SK-N-SH (cell line): ENCODE measurements at regions not wholly inside any gene's neighbourhood (a gene's known extent, or its start where the extent isn't known, plus 50 kb on each side); places are given as distances from the start of the nearest gene placed in this dataset.

Source experiments
- CTCF ChIA-PET: fragments of 300-600, 350-600 bp; formaldehyde crosslinking; extraction: SDS; loops from one replicate; lab custom pipeline; 2021; lab: Yijun Ruan, JAX
- POLR2A ChIA-PET: fragments of 350-600 bp; sonication (Branson Sonifier 250); formaldehyde crosslinking; extraction: SDS; loops from one replicate; lab custom pipeline; 2020; ENCODE audit warnings: antibody characterized with exemption, inconsistent platforms; lab: Yijun Ruan, JAX
- DNase-seq: peaks from one replicate; pipeline ENCODE4 v3.0.0; 2012
- H2AFZ ChIP-seq: fragments of 200-600 bp; sonication (generic); 2 replicates; pipeline ENCODE4 v1.8.1; 2016; ENCODE audit warnings: antibody characterized with exemption, mild to moderate bottlenecking, low read depth
- H3F3A ChIP-seq: fragments of 200-600 bp; sonication (generic); replicated peaks from 2 replicates; pipeline ENCODE3; 2016; ENCODE audit warnings: antibody characterized with exemption, mild to moderate bottlenecking; ENCODE audit not compliant: insufficient read depth
- H3K27ac ChIP-seq, 2 experiments: fragments of 200-500 bp in 1 of 2; fragments of 200-600 bp in 1 of 2; sonication (Bioruptor generic) in 1 of 2; sonication (generic), shearing (Covaris generic) in 1 of 2; 2 replicates each; pipeline versions ENCODE4 v1.5.1 to v1.6.1; 2014 to 2016; ENCODE audit warnings: low read depth in 2 of 2, inconsistent platforms in 1 of 2, low read length in 1 of 2, mild to moderate bottlenecking in 1 of 2, mixed read lengths in 1 of 2
- H3K27me3 ChIP-seq: fragments of 200-600 bp; sonication (generic), shearing (Covaris generic); 2 replicates; pipeline ENCODE4 v1.6.1; 2016; ENCODE audit warnings: mixed run types; ENCODE audit not compliant: insufficient read depth
- H3K36me3 ChIP-seq, 2 experiments: fragments of 200-500 bp in 1 of 2; fragments of 200-600 bp in 1 of 2; sonication (Bioruptor generic) in 1 of 2; sonication (generic) in 1 of 2; replicated peaks in 1 of 2; 2 replicates each; pipeline versions ENCODE3 to v1.5.1; 2014 to 2016; ENCODE audit warnings: low read length in 1 of 2, mild to moderate bottlenecking in 1 of 2; ENCODE audit not compliant: insufficient read depth in 2 of 2, control insufficient read depth in 1 of 2
- H3K4me1 ChIP-seq, 2 experiments: fragments of 200-500 bp in 1 of 2; fragments of 200-600 bp in 1 of 2; sonication (Bioruptor generic) in 1 of 2; sonication (generic), shearing (Covaris generic) in 1 of 2; 2 replicates each; pipeline versions ENCODE4 v1.5.1 to v1.6.1; 2014 to 2016; ENCODE audit warnings: low read depth in 1 of 2, low read length in 1 of 2, mixed run types in 1 of 2; ENCODE audit not compliant: insufficient read depth in 2 of 2, control insufficient read depth in 1 of 2
- H3K4me2 ChIP-seq: fragments of 200-600 bp; sonication (generic), shearing (Covaris generic); 2 replicates; pipeline ENCODE4 v1.6.1; 2017; ENCODE audit warnings: mixed run types
- H3K4me3 ChIP-seq, 2 experiments: fragments of 200-500 bp in 1 of 2; fragments of 200-600 bp in 1 of 2; sonication (Bioruptor generic) in 1 of 2; sonication (generic), shearing (Covaris generic) in 1 of 2; 2 replicates each; pipeline versions ENCODE4 v1.5.1 to v1.8.1; 2014 to 2016; ENCODE audit warnings: low read depth in 2 of 2, inconsistent platforms in 1 of 2, low read length in 1 of 2, mild to moderate bottlenecking in 1 of 2, mixed read lengths in 1 of 2, moderate library complexity in 1 of 2
- H3K79me2 ChIP-seq: fragments of 200-600 bp; sonication (generic); 2 replicates; pipeline ENCODE4 v1.8.1; 2017; ENCODE audit warnings: mild to moderate bottlenecking; ENCODE audit not compliant: insufficient read depth
- H3K9ac ChIP-seq: fragments of 200-600 bp; sonication (generic); 2 replicates; pipeline ENCODE4 v1.6.1; 2017; ENCODE audit warnings: mixed run types
- H3K9me2 ChIP-seq: fragments of 200-600 bp; sonication (generic); 2 replicates; pipeline ENCODE4 v1.6.1; 2017; ENCODE audit warnings: mixed run types
- H3K9me3 ChIP-seq: fragments of 200-600 bp; sonication (generic); 2 replicates; pipeline ENCODE4 v1.6.1; 2017; ENCODE audit warnings: mixed run types, mild to moderate bottlenecking, moderate library complexity
- H4K20me1 ChIP-seq: fragments of 200-600 bp; sonication (generic); 2 replicates; pipeline ENCODE4 v1.6.1; 2017; ENCODE audit warnings: mild to moderate bottlenecking, mixed run types; ENCODE audit not compliant: insufficient read depth
- CHD2 ChIP-seq: fragments of 150-350 bp; IDR thresholded peaks from 2 replicates; pipeline ENCODE4 v1.6.1; 2018; ENCODE audit warnings: low read length; ENCODE audit not compliant: partially characterized antibody
- CTCF ChIP-seq: fragments of 200-600 bp; sonication (generic); IDR thresholded peaks from 2 replicates; pipeline ENCODE4 v1.6.1; 2017; ENCODE audit warnings: antibody characterized with exemption, mild to moderate bottlenecking, moderate library complexity
- EZH2phosphoT487 ChIP-seq: fragments of 200-600 bp; sonication (generic); IDR thresholded peaks from 2 replicates; pipeline ENCODE4 v1.6.1; 2017; ENCODE audit warnings: low read depth, mixed run types, mild to moderate bottlenecking, antibody characterized with exemption, moderate library complexity, borderline replicate concordance
- FOSL2 ChIP-seq: IDR thresholded peaks from 2 replicates; pipeline ENCODE4 v1.4.0; 2012; ENCODE audit warnings: low read depth, mild to moderate bottlenecking, moderate library complexity, borderline replicate concordance
- FOXJ3 ChIP-seq: sonication (generic); formaldehyde crosslinking; IDR thresholded peaks from 2 replicates; pipeline ENCODE4 v1.5.1; 2020; ENCODE audit warnings: mild to moderate bottlenecking, missing genetic modification reagents
- FOXM1 ChIP-seq: IDR thresholded peaks from 2 replicates; pipeline ENCODE4 v1.4.0; 2012; ENCODE audit warnings: low read depth, mild to moderate bottlenecking
- IRF3 ChIP-seq: fragments of 150-350 bp; IDR thresholded peaks from 2 replicates; pipeline ENCODE4 v1.6.1; 2016; ENCODE audit warnings: mild to moderate bottlenecking, low read depth, low read length
- JUND ChIP-seq: IDR thresholded peaks from 2 replicates; pipeline ENCODE4 v1.4.0; 2012
- MXI1 ChIP-seq: IDR thresholded peaks from 2 replicates; pipeline ENCODE4 v1.6.1; 2012; ENCODE audit warnings: mild to moderate bottlenecking, low read depth, low read length, improper control_type of control experiment
- NRF1 ChIP-seq: IDR thresholded peaks from 2 replicates; pipeline ENCODE4 v1.6.1; 2012; ENCODE audit warnings: low read depth, mild to moderate bottlenecking, low read length
- POLR2AphosphoS5 ChIP-seq: IDR thresholded peaks from 2 replicates; pipeline ENCODE4 v1.6.1; 2012; ENCODE audit warnings: low read depth, low read length
- RCOR1 ChIP-seq: fragments of 150-350 bp; IDR thresholded peaks from 2 replicates; pipeline ENCODE4 v1.6.1; 2017; ENCODE audit warnings: antibody characterized with exemption, low read length
- REST ChIP-seq: IDR thresholded peaks from 2 replicates; pipeline ENCODE4 v1.6.1; 2012; ENCODE audit warnings: mild to moderate bottlenecking, low read depth, low read length, moderate library complexity
- RXRA ChIP-seq: IDR thresholded peaks from 2 replicates; pipeline ENCODE4 v1.4.0; 2012; ENCODE audit warnings: low read depth, mild to moderate bottlenecking, borderline replicate concordance
- SMC3 ChIP-seq: IDR thresholded peaks from 2 replicates; pipeline ENCODE4 v1.6.1; 2012; ENCODE audit warnings: low read depth, low read length, improper control_type of control experiment
- TAF1 ChIP-seq: IDR thresholded peaks from 2 replicates; pipeline ENCODE4 v1.6.1; 2012; ENCODE audit warnings: low read depth, mild to moderate bottlenecking, low read length, moderate library complexity, borderline replicate concordance
- TCF12 ChIP-seq: IDR thresholded peaks from 2 replicates; pipeline ENCODE4 v1.4.0; 2012
- USF1 ChIP-seq: IDR thresholded peaks from 2 replicates; pipeline ENCODE4 v1.4.0; 2012; ENCODE audit warnings: low read depth, borderline replicate concordance
- YY1 ChIP-seq: IDR thresholded peaks from 2 replicates; pipeline ENCODE4 v1.4.0; 2012; ENCODE audit warnings: low read depth, mild to moderate bottlenecking
- WGBS: methylation state at CpG from one replicate; pipeline ENCODE4 v1.1.6; 2017; ENCODE audit warnings: low lambda C conversion rate; 5-methylcytosine and 5-hydroxymethylcytosine counted together
- TF ChIP-seq, protein P1 (sequence below): fragments of 150-350 bp; IDR thresholded peaks from 2 replicates; pipeline ENCODE4 v1.6.1; 2017; ENCODE audit warnings: antibody characterized with exemption, low read length, low read depth, borderline replicate concordance

DNA sequence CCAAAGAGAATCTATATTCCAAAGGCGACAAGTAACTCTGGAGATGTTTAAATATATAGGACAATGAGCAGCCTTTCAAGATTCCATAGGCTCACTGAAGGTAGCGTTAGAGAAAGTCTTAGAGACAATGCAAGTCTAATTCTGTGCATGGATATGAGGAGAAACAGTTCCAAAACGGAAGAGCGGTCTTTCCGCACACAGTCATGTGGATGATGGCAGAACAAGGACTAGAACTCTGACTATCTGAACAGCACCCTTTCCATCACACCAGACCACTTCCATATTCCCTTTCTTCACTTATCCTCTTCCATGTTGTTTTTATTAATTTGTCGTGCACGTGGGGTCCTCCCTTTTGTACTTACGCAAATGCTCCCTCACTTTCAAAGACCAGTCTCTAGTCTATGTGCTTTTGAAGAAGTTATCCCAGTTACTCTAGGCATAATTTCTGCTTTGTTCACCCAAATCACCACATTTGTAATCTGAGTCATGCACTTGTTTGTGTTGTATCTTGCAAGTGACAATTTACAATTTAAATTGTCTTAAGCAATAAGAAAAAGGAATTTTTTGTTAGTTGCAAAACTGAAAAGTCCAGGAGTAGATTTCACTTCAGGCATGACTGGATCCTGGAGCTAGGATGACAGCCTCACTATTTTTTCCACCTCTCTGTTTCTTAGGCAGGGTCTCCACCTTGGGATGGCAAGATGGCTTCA lies 116.0 kb upstream of the ADRA1B start:
- no peak overlapping the region for H2AFZ ChIP-seq
- WGBS = 81% methylated on average over 8 of the region's 8 CpGs
- no peaks in the 10 kb centered on the region for H3K79me2 ChIP-seq
- H3K4me3 ChIP-seq = no peak overlapping the region
- no peaks in the 10 kb centered on the region for H3K27me3 ChIP-seq
- H3K9me3 ChIP-seq = peaks cover 2% of the 10 kb centered on the region; the same call in 1 of the 2 replicates
- no peaks in the 10 kb centered on the region for H4K20me1 ChIP-seq
- no peak overlapping the region for H3K27ac ChIP-seq
- POLR2A ChIA-PET = no interaction called here
- TF ChIP-seq REST = no peak
- TF ChIP-seq CHD2 = no peak
- no peak for TF ChIP-seq FOXM1
- TF ChIP-seq EZH2phosphoT487 = no peak
- no peak for TF ChIP-seq IRF3
- TF ChIP-seq YY1 = no peak
- TF ChIP-seq CTCF = no peak
- TF ChIP-seq USF1 = no peak
- no peak for TF ChIP-seq RCOR1
- TF ChIP-seq TAF1 = no peak
- no peak for TF ChIP-seq SMC3
- TF ChIP-seq POLR2AphosphoS5 = no peak
- TF ChIP-seq NRF1 = no peak
- no peak for TF ChIP-seq FOSL2
- no peak for TF ChIP-seq TCF12
- TF ChIP-seq, protein P1, sequence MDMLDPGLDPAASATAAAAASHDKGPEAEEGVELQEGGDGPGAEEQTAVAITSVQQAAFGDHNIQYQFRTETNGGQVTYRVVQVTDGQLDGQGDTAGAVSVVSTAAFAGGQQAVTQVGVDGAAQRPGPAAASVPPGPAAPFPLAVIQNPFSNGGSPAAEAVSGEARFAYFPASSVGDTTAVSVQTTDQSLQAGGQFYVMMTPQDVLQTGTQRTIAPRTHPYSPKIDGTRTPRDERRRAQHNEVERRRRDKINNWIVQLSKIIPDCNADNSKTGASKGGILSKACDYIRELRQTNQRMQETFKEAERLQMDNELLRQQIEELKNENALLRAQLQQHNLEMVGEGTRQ = no peak
- TF ChIP-seq RXRA = no peak
- TF ChIP-seq FOXJ3 (CRISPR knock-in tag) = no peak
- no peak for TF ChIP-seq JUND
- no peak for TF ChIP-seq MXI1
- CTCF ChIA-PET = no interaction called here
- H3K4me2 ChIP-seq = no peak overlapping the region
- no peaks in the 10 kb centered on the region for H3K4me1 ChIP-seq
- H3F3A ChIP-seq = no peaks in the 10 kb centered on the region
- H3K9me2 ChIP-seq = no peaks in the 10 kb centered on the region
- H3K9ac ChIP-seq = no peak overlapping the region
- H3K36me3 ChIP-seq = no peaks in the 10 kb centered on the region
- no peak for DNase-seq
